ENCODE measurements at regions not wholly inside any gene's neighbourhood (a gene's known extent, or its start where the extent isn't known, plus 50 kb on each side); places are given as distances from the start of the nearest gene placed in this dataset.

- Mint-ChIP-seq H3K9me3 (ENCODE audit: unreplicated experiment) (no peaks in the 10 kb centered on the region), H3K4me3 (ENCODE audit: unreplicated experiment) (peak overlapping the region; percentile 94), H3K4me1 (ENCODE audit: low read depth, unreplicated experiment) (peaks cover 28% of the 10 kb centered on the region), H3K36me3 (ENCODE audit: unreplicated experiment) (no peaks in the 10 kb centered on the region), H3K27ac (ENCODE audit: unreplicated experiment) (peak overlapping the region; percentile 34), H3K27me3 (ENCODE audit: unreplicated experiment) (no peaks in the 10 kb centered on the region)
- DNase-seq = no peak
- TF ChIP-seq CTCF (IDR thresholded peaks at IDR 0.05; ENCODE audit: partially characterized antibody, unreplicated experiment) = no peak
Measured at GRCh38 chr2:56011624-56012023, 88.0 kb upstream of the EFEMP1 start.

- Mint-ChIP-seq H3K4me1 (ENCODE audit: low read depth, unreplicated experiment) (peaks cover 33% of the 10 kb centered on the region), H3K27ac (ENCODE audit: unreplicated experiment) (peak overlapping the region; percentile 97), H3K27me3 (ENCODE audit: unreplicated experiment) (no peaks in the 10 kb centered on the region), H3K4me3 (ENCODE audit: unreplicated experiment) (peak overlapping the region; percentile 94), H3K9me3 (ENCODE audit: unreplicated experiment) (no peaks in the 10 kb centered on the region), H3K36me3 (ENCODE audit: unreplicated experiment) (no peaks in the 10 kb centered on the region)
- DNase-seq = no peak
- TF ChIP-seq CTCF (IDR thresholded peaks at IDR 0.05; ENCODE audit: partially characterized antibody, unreplicated experiment) = no peak
Measured at GRCh38 chr2:56012221-56012765, 88.7 kb upstream of the EFEMP1 start.

- H3K9me3 Mint-ChIP-seq (ENCODE audit: unreplicated experiment) = no peaks in the 10 kb centered on the region
- H3K27me3 Mint-ChIP-seq (ENCODE audit: unreplicated experiment) = no peaks in the 10 kb centered on the region
- no peaks in the 10 kb centered on the region for H3K36me3 Mint-ChIP-seq (ENCODE audit: unreplicated experiment)
- H3K27ac Mint-ChIP-seq (ENCODE audit: unreplicated experiment) = peak overlapping the region; percentile 96
- peak overlapping the region; percentile 89 for H3K4me3 Mint-ChIP-seq (ENCODE audit: unreplicated experiment)
- no peak for DNase-seq
- TF ChIP-seq CTCF (IDR thresholded peaks at IDR 0.05; ENCODE audit: partially characterized antibody, unreplicated experiment) = no peak
- H3K4me1 Mint-ChIP-seq (ENCODE audit: low read depth, unreplicated experiment) = peaks cover 45% of the 10 kb centered on the region
Measured at GRCh38 chr2:56013475-56013874, 89.9 kb upstream of the EFEMP1 start.

GRCh38 chr2:56014046-56014730 lies 90.6 kb upstream of the EFEMP1 start:
- H3K4me1 Mint-ChIP-seq (ENCODE audit: low read depth, unreplicated experiment) = peaks cover 50% of the 10 kb centered on the region
- H3K36me3 Mint-ChIP-seq (ENCODE audit: unreplicated experiment) = no peaks in the 10 kb centered on the region
- H3K9me3 Mint-ChIP-seq (ENCODE audit: unreplicated experiment) = no peaks in the 10 kb centered on the region
- no peak for DNase-seq
- H3K27me3 Mint-ChIP-seq (ENCODE audit: unreplicated experiment) = no peaks in the 10 kb centered on the region
- peak overlapping the region; percentile 89 for H3K4me3 Mint-ChIP-seq (ENCODE audit: unreplicated experiment)
- peak overlapping the region; percentile 96 for H3K27ac Mint-ChIP-seq (ENCODE audit: unreplicated experiment)
- TF ChIP-seq CTCF (IDR thresholded peaks at IDR 0.05; ENCODE audit: partially characterized antibody, unreplicated experiment) = no peak

- peak overlapping the region; percentile 79 for H3K4me3 Mint-ChIP-seq (ENCODE audit: unreplicated experiment)
- H3K27me3 Mint-ChIP-seq (ENCODE audit: unreplicated experiment) = no peaks in the 10 kb centered on the region
- H3K27ac Mint-ChIP-seq (ENCODE audit: unreplicated experiment) = peak overlapping the region; percentile 96
- no peaks in the 10 kb centered on the region for H3K36me3 Mint-ChIP-seq (ENCODE audit: unreplicated experiment)
- no peak for DNase-seq
- TF ChIP-seq CTCF (IDR thresholded peaks at IDR 0.05; ENCODE audit: partially characterized antibody, unreplicated experiment) = no peak
- H3K9me3 Mint-ChIP-seq (ENCODE audit: unreplicated experiment) = no peaks in the 10 kb centered on the region
- H3K4me1 Mint-ChIP-seq (ENCODE audit: low read depth, unreplicated experiment) = peaks cover 52% of the 10 kb centered on the region
Measured at GRCh38 chr2:56015711-56016115, 92.1 kb upstream of the EFEMP1 start.

Data from glutamatergic neuron (in vitro differentiated cells).